Upper lobe of left lung (tissue), 6 donors: ENCODE measurements at regions not wholly inside any gene's neighbourhood (a gene's known extent, or its start where the extent isn't known, plus 50 kb on each side); places are given as distances from the start of the nearest gene placed in this dataset.

Source experiments
- ATAC-seq, 2 donors: fragments of 200-7000 bp; cut with Tn5 transposase; one replicate each; pipeline ENCODE4 v1.9.1; 2022; ENCODE audit warnings: mild to moderate bottlenecking in 2 of 2, moderate library complexity in 2 of 2; ENCODE audit not compliant: low FRiP score in 2 of 2
- DNase-seq, 2 donors: peaks; one replicate each; pipeline ENCODE4 v3.0.0-alpha.2; 2019 to 2020
- H3K27ac ChIP-seq, 4 donors: fragments of 200-600 bp; sonication (generic); one replicate each; pipeline ENCODE4 v1.5.1; 2016 to 2019
- H3K27me3 ChIP-seq, 4 donors: fragments of 200-600 bp; sonication (generic); one replicate each; pipeline ENCODE4 v1.5.1; 2017 to 2019
- H3K36me3 ChIP-seq, 4 donors: fragments of 200-600 bp; sonication (generic); one replicate each; pipeline ENCODE4 v1.5.1; 2016 to 2019
- H3K4me1 ChIP-seq, 4 donors: fragments of 200-600 bp; sonication (generic); one replicate each; pipeline ENCODE4 v1.5.1; 2018 to 2019
- H3K4me3 ChIP-seq, 4 donors: fragments of 200-600 bp; sonication (generic); one replicate each; pipeline ENCODE4 v1.5.1; 2017 to 2019; ENCODE audit warnings: mild to moderate bottlenecking in 2 of 4, moderate library complexity in 1 of 4
- H3K9me3 ChIP-seq, 4 donors: fragments of 200-600 bp; sonication (generic); one replicate each; pipeline ENCODE4 v1.5.1; 2018 to 2019
- EP300 ChIP-seq, 4 donors: sonication (generic); formaldehyde crosslinking; IDR thresholded peaks; one replicate each; pipeline ENCODE4 v1.5.1; 2017; ENCODE audit warnings: antibody characterized with exemption in 4 of 4, control low read depth in 2 of 4
- POLR2A ChIP-seq, 4 donors: fragments of 450-650 bp; IDR thresholded peaks; one replicate each; pipeline ENCODE4 v1.5.1; 2016 to 2017; ENCODE audit warnings: antibody characterized with exemption in 4 of 4, mild to moderate bottlenecking in 2 of 4
- POLR2AphosphoS5 ChIP-seq, 2 donors: sonication (generic); formaldehyde crosslinking; IDR thresholded peaks; one replicate each; pipeline ENCODE4 v1.5.1; 2017; ENCODE audit warnings: antibody characterized with exemption in 2 of 2
- WGBS, 2 donors: methylation state at CpG; one replicate each; pipeline ENCODE4 v1.1.5; 2017 to 2018; 5-methylcytosine and 5-hydroxymethylcytosine counted together
- TF ChIP-seq, protein P1 (sequence below), 6 experiments: fragments of 450-650 bp in 4 of 6; fragments of 200-600 bp in 2 of 6; sonication (generic) in 2 of 6; IDR thresholded peaks; one replicate each; pipeline ENCODE4 v1.5.1; 2016 to 2019; ENCODE audit warnings: antibody characterized with exemption in 6 of 6
- donor health status: DM: no; HTN: no; CAD: no; lungs with moderate emphysema.
- donor health status: DM: no; HTN: yes; CAD: no; lungs with severe emphysema.

GRCh38 chr22:48152164-48152775, 1389.8 kb downstream of the TBC1D22A start:
- Histone ChIP-seq H3K27me3 (no peaks in the 10 kb centered on the region), H3K36me3 (no peaks in the 10 kb centered on the region), H3K4me1 (no peaks in the 10 kb centered on the region), H3K27ac (no peak overlapping the region), H3K4me3 (no peak overlapping the region), H3K9me3 (no peaks in the 10 kb centered on the region)
- DNase-seq = peak in 1 of 2 donors; percentile 50
- 56 to 57% methylated on average over 15 to 16 of the region's 16 CpGs for WGBS, 2 donors
- no peak for ATAC-seq
- TF ChIP-seq POLR2A (IDR thresholded peaks at IDR 0.05) = no peak
- TF ChIP-seq EP300 (IDR thresholded peaks at IDR 0.05) = no peak
- TF ChIP-seq, protein P1, sequence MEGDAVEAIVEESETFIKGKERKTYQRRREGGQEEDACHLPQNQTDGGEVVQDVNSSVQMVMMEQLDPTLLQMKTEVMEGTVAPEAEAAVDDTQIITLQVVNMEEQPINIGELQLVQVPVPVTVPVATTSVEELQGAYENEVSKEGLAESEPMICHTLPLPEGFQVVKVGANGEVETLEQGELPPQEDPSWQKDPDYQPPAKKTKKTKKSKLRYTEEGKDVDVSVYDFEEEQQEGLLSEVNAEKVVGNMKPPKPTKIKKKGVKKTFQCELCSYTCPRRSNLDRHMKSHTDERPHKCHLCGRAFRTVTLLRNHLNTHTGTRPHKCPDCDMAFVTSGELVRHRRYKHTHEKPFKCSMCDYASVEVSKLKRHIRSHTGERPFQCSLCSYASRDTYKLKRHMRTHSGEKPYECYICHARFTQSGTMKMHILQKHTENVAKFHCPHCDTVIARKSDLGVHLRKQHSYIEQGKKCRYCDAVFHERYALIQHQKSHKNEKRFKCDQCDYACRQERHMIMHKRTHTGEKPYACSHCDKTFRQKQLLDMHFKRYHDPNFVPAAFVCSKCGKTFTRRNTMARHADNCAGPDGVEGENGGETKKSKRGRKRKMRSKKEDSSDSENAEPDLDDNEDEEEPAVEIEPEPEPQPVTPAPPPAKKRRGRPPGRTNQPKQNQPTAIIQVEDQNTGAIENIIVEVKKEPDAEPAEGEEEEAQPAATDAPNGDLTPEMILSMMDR (IDR thresholded peaks at IDR 0.05) = no peak
- no peak for TF ChIP-seq POLR2AphosphoS5 (IDR thresholded peaks at IDR 0.05)

DNA sequence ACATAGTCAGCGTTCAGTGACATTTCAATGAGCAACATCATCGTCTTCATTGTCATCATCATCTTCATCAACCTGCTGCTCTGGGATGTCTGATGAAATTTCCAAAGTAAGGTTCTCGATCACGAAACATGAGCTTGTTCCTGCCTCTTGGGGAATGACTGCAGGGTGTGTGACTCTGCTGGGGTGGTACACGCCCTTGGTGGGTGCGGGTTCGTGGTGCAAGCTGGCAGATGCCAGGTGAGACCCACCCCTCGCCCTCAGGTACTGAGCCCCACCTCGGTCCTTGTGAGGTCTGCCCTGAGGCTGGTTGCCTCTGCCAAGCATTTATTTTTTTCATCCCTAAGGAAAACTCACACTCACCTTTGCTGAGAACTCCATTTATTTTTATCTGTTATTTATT, 1389.2 kb downstream of the TBC1D22A start:
- WGBS, 2 donors = 87 to 92% methylated on average over 9 of the region's 9 CpGs
- H3K4me1 ChIP-seq = no peaks in the 10 kb centered on the region
- H3K4me3 ChIP-seq = no peak overlapping the region
- H3K27me3 ChIP-seq = no peaks in the 10 kb centered on the region
- TF ChIP-seq POLR2A (IDR thresholded peaks at IDR 0.05) (no peak), EP300 (IDR thresholded peaks at IDR 0.05) (no peak), POLR2AphosphoS5 (IDR thresholded peaks at IDR 0.05) (no peak)
- TF ChIP-seq, protein P1 (IDR thresholded peaks at IDR 0.05) = no peak
- no peak for DNase-seq
- H3K27ac ChIP-seq = no peak overlapping the region
- ATAC-seq = no peak
- no peaks in the 10 kb centered on the region for H3K36me3 ChIP-seq
- no peaks in the 10 kb centered on the region for H3K9me3 ChIP-seq

DNA sequence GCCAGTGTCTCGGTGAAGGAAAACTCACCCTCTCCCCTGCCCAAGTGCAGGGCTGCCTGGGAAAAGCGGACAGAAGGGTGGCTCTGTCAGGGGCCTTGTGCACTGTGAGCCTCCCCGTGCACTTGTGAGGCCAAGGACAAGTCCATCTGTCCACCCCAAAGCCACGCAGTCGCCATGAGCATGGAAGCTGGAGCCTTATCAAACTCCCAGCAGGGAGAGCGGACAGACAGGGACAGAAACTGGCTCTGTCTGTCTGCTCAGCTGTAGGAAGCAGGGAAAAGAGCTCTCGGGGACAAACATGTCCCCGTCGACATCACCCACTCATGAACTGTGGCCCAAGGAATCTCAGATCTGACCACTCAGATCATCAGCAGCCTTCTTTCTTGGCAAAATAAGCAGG, 1385.4 kb downstream of the TBC1D22A start:
- whole genome bisulfite sequencing, 2 donors = 64 to 81% methylated on average over 9 of the region's 9 CpGs
- TF ChIP-seq EP300 (IDR thresholded peaks at IDR 0.05) (no peak), POLR2AphosphoS5 (IDR thresholded peaks at IDR 0.05) (no peak), POLR2A (IDR thresholded peaks at IDR 0.05) (no peak)
- TF ChIP-seq, protein P1 (IDR thresholded peaks at IDR 0.05) = no peak
- no peak for ATAC-seq
- H3K27me3 ChIP-seq = no peaks in the 10 kb centered on the region
- H3K4me3 ChIP-seq = no peak overlapping the region
- H3K4me1 ChIP-seq = no peaks in the 10 kb centered on the region
- DNase-seq = no peak
- no peaks in the 10 kb centered on the region for H3K36me3 ChIP-seq
- no peak overlapping the region for H3K27ac ChIP-seq
- no peaks in the 10 kb centered on the region for H3K9me3 ChIP-seq

DNA sequence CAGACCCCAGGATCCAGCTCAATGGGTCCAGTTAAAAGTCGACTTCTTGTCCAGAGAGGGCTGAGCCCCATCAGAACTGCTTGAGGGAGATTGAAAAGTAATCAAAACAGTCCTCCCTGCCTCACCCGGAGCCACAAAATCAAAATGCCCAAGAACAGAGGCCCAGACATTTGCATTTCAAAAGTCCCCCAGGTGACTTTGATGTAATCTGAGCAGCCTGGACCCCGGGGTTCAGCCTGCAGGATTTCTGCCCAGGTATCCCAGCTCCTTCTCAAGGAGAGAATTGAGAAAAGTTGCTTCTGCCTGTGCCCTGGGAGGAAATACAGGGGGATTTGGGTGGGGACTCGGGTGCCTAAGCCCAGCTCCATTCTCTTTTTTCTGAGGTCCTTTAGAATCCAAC, 1385.0 kb downstream of the TBC1D22A start:
- H3K36me3 ChIP-seq = no peaks in the 10 kb centered on the region
- no peaks in the 10 kb centered on the region for H3K27me3 ChIP-seq
- DNase-seq = no peak
- no peaks in the 10 kb centered on the region for H3K9me3 ChIP-seq
- no peak for ATAC-seq
- no peak overlapping the region for H3K27ac ChIP-seq
- no peak overlapping the region for H3K4me3 ChIP-seq
- WGBS, 2 donors = 31 to 32% methylated on average over 4 of the region's 4 CpGs
- H3K4me1 ChIP-seq = no peaks in the 10 kb centered on the region
- TF ChIP-seq EP300 (IDR thresholded peaks at IDR 0.05) = no peak
- TF ChIP-seq POLR2AphosphoS5 (IDR thresholded peaks at IDR 0.05) = no peak
- no peak for TF ChIP-seq POLR2A (IDR thresholded peaks at IDR 0.05)
- TF ChIP-seq, protein P1 (IDR thresholded peaks at IDR 0.05) = no peak

GRCh38 chr22:48146426-48146825, 1384.0 kb downstream of the TBC1D22A start:
- H3K27ac ChIP-seq = no peak overlapping the region
- TF ChIP-seq, protein P1 (IDR thresholded peaks at IDR 0.05) = no peak
- TF ChIP-seq EP300 (IDR thresholded peaks at IDR 0.05) = no peak
- H3K36me3 ChIP-seq = no peaks in the 10 kb centered on the region
- no peaks in the 10 kb centered on the region for H3K4me1 ChIP-seq
- no peak for ATAC-seq
- no peak for DNase-seq
- H3K27me3 ChIP-seq = no peaks in the 10 kb centered on the region
- no peak overlapping the region for H3K4me3 ChIP-seq
- 46 to 77% methylated on average over 4 to 6 of the region's 6 CpGs for WGBS, 2 donors
- no peaks in the 10 kb centered on the region for H3K9me3 ChIP-seq
